ENCODE measurements at regions not wholly inside any gene's neighbourhood (a gene's known extent, or its start where the extent isn't known, plus 50 kb on each side); places are given as distances from the start of the nearest gene placed in this dataset.

- TF ChIP-seq POLR2A (IDR thresholded peaks at IDR 0.05; ENCODE audit: low read length) (no peak), GATA1 (IDR thresholded peaks at IDR 0.05; ENCODE audit: low read depth, low read length) (no peak)
Measured at GRCh38 chr6:50970908-50971307, 152.2 kb downstream of the TFAP2B start.

All from erythroblast (primary cell).